ENCODE measurements at regions not wholly inside any gene's neighbourhood (a gene's known extent, or its start where the extent isn't known, plus 50 kb on each side); places are given as distances from the start of the nearest gene placed in this dataset.
"Not testable (repeated sequence)": the region's sequence is repeated elsewhere in the genome, so short reads cannot be mapped to it uniquely, and the experiment has no call there.

GRCh38 chr1:91207691-91208090, 185.9 kb upstream of the ZNF644 start:
- H3K27me3 ChIP-seq; H3K4me3 ChIP-seq; intact Hi-C loops (cut with DNase I; ENCODE audit: low total_unique reads); H3K9me3 ChIP-seq; DNase-seq; H3K27ac ChIP-seq; H3K36me3 ChIP-seq; H3K4me1 ChIP-seq: not testable (repeated sequence)
- WGBS, 5 donors = 79 to 92% (median 89%) methylated on average over 7 of the region's 7 CpGs

- H3K9me3 ChIP-seq; H3K27ac ChIP-seq; H3K27me3 ChIP-seq; H3K36me3 ChIP-seq; H3K4me3 ChIP-seq; H3K4me1 ChIP-seq; intact Hi-C loops (cut with DNase I; ENCODE audit: low total_unique reads); DNase-seq: not testable (repeated sequence)
- 92 to 97% (median 95%) methylated on average over 9 of the region's 9 CpGs for WGBS, 5 donors
Measured at GRCh38 chr1:91204150-91204549, 182.3 kb upstream of the ZNF644 start.

- WGBS, 5 donors = 52 to 71% (median 68%) methylated on average over 1 of the region's 1 CpG
- intact Hi-C loops (cut with DNase I; ENCODE audit: low total_unique reads) = no loop called here
- H3K4me1 ChIP-seq = no peaks in the 10 kb centered on the region
- no peaks in the 10 kb centered on the region for H3K27me3 ChIP-seq
- H3K9me3 ChIP-seq = no peaks in the 10 kb centered on the region
- H3K27ac ChIP-seq = no peak overlapping the region
- DNase-seq = no peak
- no peak overlapping the region for H3K4me3 ChIP-seq
- TF ChIP-seq POLR2AphosphoS5 (IDR thresholded peaks at IDR 0.05) = no peak
- TF ChIP-seq CTCF (IDR thresholded peaks at IDR 0.05) = no peak
- no peak for TF ChIP-seq POLR2A (IDR thresholded peaks at IDR 0.05)
- TF ChIP-seq EP300 (IDR thresholded peaks at IDR 0.05) = no peak
- H3K36me3 ChIP-seq = no peaks in the 10 kb centered on the region
Measured at GRCh38 chr1:91201694-91202093, 179.9 kb upstream of the ZNF644 start.

GRCh38 chr1:91201176-91201575, 179.3 kb upstream of the ZNF644 start:
- no peak for DNase-seq
- intact Hi-C loops (cut with DNase I; ENCODE audit: low total_unique reads) = no loop called here
- no peaks in the 10 kb centered on the region for H3K27me3 ChIP-seq
- no peak for TF ChIP-seq POLR2A (IDR thresholded peaks at IDR 0.05)
- TF ChIP-seq CTCF (IDR thresholded peaks at IDR 0.05) = no peak
- TF ChIP-seq POLR2AphosphoS5 (IDR thresholded peaks at IDR 0.05) = no peak
- TF ChIP-seq EP300 (IDR thresholded peaks at IDR 0.05) = no peak
- H3K36me3 ChIP-seq = no peaks in the 10 kb centered on the region
- WGBS, 5 donors = 53 to 62% (median 53%) methylated on average over 3 of the region's 3 CpGs
- H3K4me1 ChIP-seq = no peaks in the 10 kb centered on the region
- no peak overlapping the region for H3K27ac ChIP-seq
- H3K4me3 ChIP-seq = no peak overlapping the region
- no peaks in the 10 kb centered on the region for H3K9me3 ChIP-seq

- Histone ChIP-seq H3K27me3 (no peaks in the 10 kb centered on the region), H3K9me3 (no peaks in the 10 kb centered on the region), H3K4me3 (no peak overlapping the region), H3K36me3 (no peaks in the 10 kb centered on the region), H3K27ac (no peak overlapping the region), H3K4me1 (no peaks in the 10 kb centered on the region)
- 57 to 70% (median 65%) methylated on average over 5 of the region's 5 CpGs for WGBS, 5 donors
- intact Hi-C loops (cut with DNase I; ENCODE audit: low total_unique reads) = no loop called here
- no peak for DNase-seq
- TF ChIP-seq POLR2AphosphoS5 (IDR thresholded peaks at IDR 0.05) (no peak), EP300 (IDR thresholded peaks at IDR 0.05) (no peak), CTCF (IDR thresholded peaks at IDR 0.05) (no peak), POLR2A (IDR thresholded peaks at IDR 0.05) (no peak)
Measured at GRCh38 chr1:91200675-91201074, 178.8 kb upstream of the ZNF644 start.

GRCh38 chr1:91199988-91200387, 178.2 kb upstream of the ZNF644 start:
- 61 to 77% (median 68%) methylated on average over 4 to 6 of the region's 6 CpGs for WGBS, 5 donors
- Histone ChIP-seq H3K9me3 (no peaks in the 10 kb centered on the region), H3K27me3 (no peaks in the 10 kb centered on the region), H3K36me3 (no peaks in the 10 kb centered on the region), H3K27ac (no peak overlapping the region), H3K4me3 (no peak overlapping the region), H3K4me1 (no peaks in the 10 kb centered on the region)
- TF ChIP-seq POLR2A (IDR thresholded peaks at IDR 0.05) (no peak), POLR2AphosphoS5 (IDR thresholded peaks at IDR 0.05) (no peak), CTCF (IDR thresholded peaks at IDR 0.05) (no peak), EP300 (IDR thresholded peaks at IDR 0.05) (no peak)
- DNase-seq = no peak
- intact Hi-C loops (cut with DNase I; ENCODE audit: low total_unique reads) = no loop called here
